K562 (cell line): ENCODE measurements at regions not wholly inside any gene's neighbourhood (a gene's known extent, or its start where the extent isn't known, plus 50 kb on each side); places are given as distances from the start of the nearest gene placed in this dataset.

Experiments
- ATF4 ChIP-seq: fragments of 450-650 bp; formaldehyde crosslinking; IDR thresholded peaks from 2 replicates; pipeline ENCODE4 v1.4.0; 2022; ENCODE audit warnings: mild to moderate bottlenecking, moderate library complexity
- CREB1 ChIP-seq, 2 experiments: sonication (generic) in 1 of 2; formaldehyde crosslinking in 1 of 2; IDR thresholded peaks; 2 replicates each; pipeline versions ENCODE4 v1.6.1 to v1.8.0; 2012 to 2022; ENCODE audit warnings: inconsistent platforms in 1 of 2, mild to moderate bottlenecking in 1 of 2, missing genetic modification reagents in 1 of 2, moderate library complexity in 1 of 2
- E2F6 ChIP-seq, 2 experiments: IDR thresholded peaks; 2 replicates each; pipeline ENCODE4 v1.6.1; 2011; ENCODE audit warnings: borderline replicate concordance in 1 of 2, control low read depth in 1 of 2, low read depth in 1 of 2, low read length in 1 of 2, mild to moderate bottlenecking in 1 of 2, mixed read lengths in 1 of 2, moderate library complexity in 1 of 2; ENCODE audit not compliant: insufficient read depth in 1 of 2, insufficient read length in 1 of 2, poor library complexity in 1 of 2, severe bottlenecking in 1 of 2; ENCODE audit errors: extremely low read depth in 1 of 2
- HBP1 ChIP-seq: fragments of 450-650 bp; formaldehyde crosslinking; IDR thresholded peaks from 2 replicates; pipeline ENCODE4 v1.4.0; 2022; ENCODE audit warnings: missing genetic modification characterization
- HNRNPK ChIP-seq: fragments of 200-400 bp; formaldehyde crosslinking; IDR thresholded peaks from one replicate; pipeline ENCODE4 v1.6.1; 2018; ENCODE audit warnings: mild to moderate bottlenecking, low read depth, low read length; ENCODE audit not compliant: poor library complexity, severe bottlenecking
- HSF4 ChIP-seq: fragments of 250-450 bp; sonication (Bioruptor Pico); IDR thresholded peaks from 2 replicates; pipeline ENCODE4 v2.1.2; 2022; ENCODE audit warnings: mild to moderate bottlenecking, moderate library complexity, borderline replicate concordance
- LCOR ChIP-seq: sonication (generic); formaldehyde crosslinking; IDR thresholded peaks from 2 replicates; pipeline ENCODE4 v1.8.0; 2022; ENCODE audit warnings: mild to moderate bottlenecking, missing genetic modification reagents
- MYC ChIP-seq, 2 experiments: fragments of 250-450 bp in 1 of 2; sonication (Bioruptor Pico) in 1 of 2; IDR thresholded peaks; 2 replicates each; pipeline versions ENCODE4 v1.5.1 to v1.6.1; 2012 to 2021; ENCODE audit warnings: low read depth in 2 of 2, borderline replicate concordance in 1 of 2, improper control_type of control experiment in 1 of 2, low read length in 1 of 2, mild to moderate bottlenecking in 1 of 2, moderate library complexity in 1 of 2
- NR2C2 ChIP-seq, 2 experiments: fragments of 200-800 bp in 1 of 2; sonication (Bioruptor generic) in 1 of 2; sonication (generic) in 1 of 2; formaldehyde crosslinking in 1 of 2; IDR thresholded peaks; 2 replicates each; pipeline versions ENCODE4 v1.6.1 to v1.8.0; 2016 to 2022; ENCODE audit warnings: mild to moderate bottlenecking in 1 of 2, missing compliant biosample characterization in 1 of 2, missing genetic modification characterization in 1 of 2, missing genetic modification reagents in 1 of 2
- POLR2AphosphoS2 ChIP-seq: IDR thresholded peaks from 2 replicates; pipeline ENCODE4 v1.6.1; 2012; ENCODE audit warnings: low read length, improper control_type of control experiment
- POLR2G ChIP-seq: fragments of 200-400 bp; formaldehyde crosslinking; IDR thresholded peaks from 2 replicates; pipeline ENCODE4 v1.6.1; 2017; ENCODE audit warnings: low read depth, mild to moderate bottlenecking, antibody characterized with exemption, low read length, moderate library complexity
- RB1 ChIP-seq: fragments of 450-650 bp; IDR thresholded peaks from 2 replicates; pipeline ENCODE4 v1.6.1; 2017; ENCODE audit warnings: low read depth, mild to moderate bottlenecking
- RBM15 ChIP-seq: fragments of 200-400 bp; formaldehyde crosslinking; IDR thresholded peaks from 2 replicates; pipeline ENCODE4 v1.6.1; 2018; ENCODE audit warnings: mild to moderate bottlenecking, low read length, moderate library complexity; ENCODE audit not compliant: insufficient read depth
- SMAD3 ChIP-seq: fragments of 450-650 bp; formaldehyde crosslinking; conservative IDR thresholded peaks from 2 replicates; pipeline ENCODE4 v1.4.0; 2020; ENCODE audit warnings: mild to moderate bottlenecking
- SMAD4 ChIP-seq: fragments of 250-450 bp; sonication (Bioruptor Pico); conservative IDR thresholded peaks from 2 replicates; pipeline ENCODE4 v1.8.0; 2021; ENCODE audit warnings: inconsistent platforms, mild to moderate bottlenecking, moderate library complexity
- SNRNP70 ChIP-seq: fragments of 200-400 bp; formaldehyde crosslinking; optimal IDR thresholded peaks from 2 replicates; pipeline ENCODE3; 2017; ENCODE audit warnings: low read depth, low read length
- TAF7 ChIP-seq: fragments of 450-650 bp; IDR thresholded peaks from 2 replicates; pipeline ENCODE4 v1.6.1; 2016; ENCODE audit warnings: missing genetic modification characterization, missing compliant biosample characterization
- TAF9B ChIP-seq: fragments of 450-650 bp; IDR thresholded peaks from 2 replicates; pipeline ENCODE4 v1.6.1; 2018; ENCODE audit warnings: mild to moderate bottlenecking; ENCODE audit not compliant: partially characterized antibody
- ZFP1 ChIP-seq: fragments of 450-650 bp; formaldehyde crosslinking; IDR thresholded peaks from 2 replicates; pipeline ENCODE4 v1.4.0; 2020; ENCODE audit warnings: mild to moderate bottlenecking, mixed read lengths
- ZFP30 ChIP-seq: fragments of 250-450 bp; sonication (Bioruptor Pico); IDR thresholded peaks from 2 replicates; pipeline ENCODE4 v1.8.0; 2022; ENCODE audit warnings: moderate library complexity, mild to moderate bottlenecking, inconsistent platforms, borderline replicate concordance
- ZNF75A ChIP-seq: fragments of 450-650 bp; formaldehyde crosslinking; IDR thresholded peaks from 2 replicates; pipeline ENCODE4 v1.4.0; 2020; ENCODE audit warnings: mild to moderate bottlenecking
- ZNF778 ChIP-seq: fragments of 450-650 bp; formaldehyde crosslinking; IDR thresholded peaks from 2 replicates; pipeline ENCODE4 v1.4.0; 2020; ENCODE audit warnings: mild to moderate bottlenecking, moderate library complexity

- no peak for TF ChIP-seq SMAD3 (CRISPR knock-in tag)
- no peak for TF ChIP-seq MYC (IDR thresholded peaks at IDR 0.05; ENCODE audit: low read depth, low read length)
- no peak for TF ChIP-seq MYC (CRISPR knock-in tag; IDR thresholded peaks at IDR 0.05; ENCODE audit: borderline replicate concordance, low read depth)
- TF ChIP-seq HBP1 (CRISPR knock-in tag): no peak
- TF ChIP-seq ATF4 (CRISPR knock-in tag): peak; percentile 27; the same call in 1 of the 2 replicates
- peak; percentile 43; the same call in 1 of the 2 replicates for TF ChIP-seq CREB1 (IDR thresholded peaks at IDR 0.05)
- no peak for TF ChIP-seq CREB1 (CRISPR knock-in tag; IDR thresholded peaks at IDR 0.05)
- no peak for TF ChIP-seq SNRNP70
- no peak for TF ChIP-seq POLR2AphosphoS2
- TF ChIP-seq RB1: no peak
- no peak for TF ChIP-seq ZNF75A
- TF ChIP-seq LCOR: 0 out of 2 replicates have a peak, but pooled peaks have one; percentile 22
- TF ChIP-seq TAF7 (tag): no peak
- no peak for TF ChIP-seq RBM15
- TF ChIP-seq SMAD4 (CRISPR knock-in tag): peak; percentile 74
- no peak for TF ChIP-seq NR2C2 (CRISPR knock-in tag; IDR thresholded peaks at IDR 0.05)
- 0 out of 2 replicates have a peak, but pooled peaks have one; percentile 0 for TF ChIP-seq NR2C2 (tag; IDR thresholded peaks at IDR 0.05)
- TF ChIP-seq POLR2G: no peak
- peak; percentile 24 for TF ChIP-seq TAF9B
- TF ChIP-seq HSF4 (CRISPR knock-in tag): no peak
- TF ChIP-seq ZNF778 (CRISPR knock-in tag): no peak
- no peak for TF ChIP-seq ZFP1 (CRISPR knock-in tag)
- no peak for TF ChIP-seq E2F6 (IDR thresholded peaks at IDR 0.05; ENCODE audit: borderline replicate concordance in 1 of 2, extremely low read depth in 1 of 2, insufficient read depth in 1 of 2, insufficient read length in 1 of 2, low read depth in 1 of 2, low read length in 1 of 2, poor library complexity in 1 of 2, severe bottlenecking in 1 of 2)
- TF ChIP-seq ZFP30 (CRISPR knock-in tag): no peak
- TF ChIP-seq HNRNPK: no peak
These were observed 61.2 kb upstream of the SLC39A10 start (continued) for GRCh38 chr2:195595825-195596224.
